ENCODE measurements at regions not wholly inside any gene's neighbourhood (a gene's known extent, or its start where the extent isn't known, plus 50 kb on each side); places are given as distances from the start of the nearest gene placed in this dataset.

DNA sequence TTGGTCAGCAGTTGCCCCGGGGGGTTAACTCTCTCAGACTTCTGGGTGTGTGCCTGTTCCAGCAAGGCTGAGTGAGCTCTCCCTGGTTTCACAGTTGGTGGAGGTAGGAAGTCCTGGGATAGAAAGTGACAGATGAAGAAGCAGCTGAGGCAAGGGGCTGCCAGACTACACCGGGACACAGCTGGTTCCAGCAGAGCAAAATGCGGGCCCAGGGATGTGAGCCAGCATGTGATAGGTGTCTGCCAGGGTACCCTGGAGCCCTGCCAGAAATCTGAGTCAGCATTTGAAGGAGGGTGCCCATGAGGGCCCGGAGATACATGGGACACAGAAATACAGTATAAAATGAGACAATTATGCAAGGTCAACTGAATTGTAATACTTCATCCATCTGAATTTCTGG lies 79.3 kb upstream of the LGALSL start:
- peak in 1 of 2 donors; percentile 25 for DNase-seq (ENCODE audit: extremely low spot score in 2 of 2)

DNA sequence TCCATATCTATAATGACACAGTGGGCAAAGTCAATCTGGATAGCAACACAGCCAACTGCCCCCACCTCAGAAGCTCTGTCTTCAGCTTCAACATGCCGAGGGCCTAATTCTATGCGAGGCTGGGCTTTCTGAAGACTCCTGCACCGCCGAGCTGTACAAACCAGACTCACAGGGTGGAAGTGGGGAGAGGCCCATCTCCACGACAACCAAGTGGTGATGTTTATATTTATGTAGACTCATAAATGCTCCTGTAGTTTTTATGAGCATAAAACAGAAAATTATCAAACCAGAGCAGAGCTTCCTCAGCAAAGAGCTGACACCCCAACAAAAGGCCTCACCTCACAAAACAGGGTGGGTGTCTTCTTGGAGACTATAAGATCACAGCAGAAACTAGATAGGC lies 77.0 kb upstream of the LGALSL start:
- no peaks in the 10 kb centered on the region for H3K4me1 ChIP-seq
- no peak for DNase-seq (ENCODE audit: extremely low spot score in 2 of 2)
- H3K9me3 ChIP-seq: no peaks in the 10 kb centered on the region
- no peaks in the 10 kb centered on the region for H3K36me3 ChIP-seq
- no peak overlapping the region for H3K27ac ChIP-seq
- no peak overlapping the region for H3K4me3 ChIP-seq
- intact Hi-C loops (cut with DNase I): no loop called here
- no peak for TF ChIP-seq POLR2A (IDR thresholded peaks at IDR 0.05)
- no peak for TF ChIP-seq POLR2AphosphoS5 (IDR thresholded peaks at IDR 0.05; ENCODE audit: insufficient read depth in 1 of 2, low read depth in 1 of 2)
- TF ChIP-seq, protein P1, sequence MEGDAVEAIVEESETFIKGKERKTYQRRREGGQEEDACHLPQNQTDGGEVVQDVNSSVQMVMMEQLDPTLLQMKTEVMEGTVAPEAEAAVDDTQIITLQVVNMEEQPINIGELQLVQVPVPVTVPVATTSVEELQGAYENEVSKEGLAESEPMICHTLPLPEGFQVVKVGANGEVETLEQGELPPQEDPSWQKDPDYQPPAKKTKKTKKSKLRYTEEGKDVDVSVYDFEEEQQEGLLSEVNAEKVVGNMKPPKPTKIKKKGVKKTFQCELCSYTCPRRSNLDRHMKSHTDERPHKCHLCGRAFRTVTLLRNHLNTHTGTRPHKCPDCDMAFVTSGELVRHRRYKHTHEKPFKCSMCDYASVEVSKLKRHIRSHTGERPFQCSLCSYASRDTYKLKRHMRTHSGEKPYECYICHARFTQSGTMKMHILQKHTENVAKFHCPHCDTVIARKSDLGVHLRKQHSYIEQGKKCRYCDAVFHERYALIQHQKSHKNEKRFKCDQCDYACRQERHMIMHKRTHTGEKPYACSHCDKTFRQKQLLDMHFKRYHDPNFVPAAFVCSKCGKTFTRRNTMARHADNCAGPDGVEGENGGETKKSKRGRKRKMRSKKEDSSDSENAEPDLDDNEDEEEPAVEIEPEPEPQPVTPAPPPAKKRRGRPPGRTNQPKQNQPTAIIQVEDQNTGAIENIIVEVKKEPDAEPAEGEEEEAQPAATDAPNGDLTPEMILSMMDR (IDR thresholded peaks at IDR 0.05): no peak
- no peaks in the 10 kb centered on the region for H3K27me3 ChIP-seq

More for the DNA sequence above, 79.3 kb upstream of the LGALSL start:
- no peaks in the 10 kb centered on the region for H3K27me3 ChIP-seq
- H3K36me3 ChIP-seq: no peaks in the 10 kb centered on the region
- H3K4me3 ChIP-seq: no peak overlapping the region
- no peaks in the 10 kb centered on the region for H3K4me1 ChIP-seq
- no peak for TF ChIP-seq POLR2AphosphoS5 (IDR thresholded peaks at IDR 0.05; ENCODE audit: insufficient read depth in 1 of 2, low read depth in 1 of 2)
- no peak for TF ChIP-seq POLR2A (IDR thresholded peaks at IDR 0.05)
- TF ChIP-seq, protein P1 (IDR thresholded peaks at IDR 0.05): no peak
- no peak overlapping the region for H3K27ac ChIP-seq
- H3K9me3 ChIP-seq: no peaks in the 10 kb centered on the region
- intact Hi-C loops (cut with DNase I): no loop called here

DNA sequence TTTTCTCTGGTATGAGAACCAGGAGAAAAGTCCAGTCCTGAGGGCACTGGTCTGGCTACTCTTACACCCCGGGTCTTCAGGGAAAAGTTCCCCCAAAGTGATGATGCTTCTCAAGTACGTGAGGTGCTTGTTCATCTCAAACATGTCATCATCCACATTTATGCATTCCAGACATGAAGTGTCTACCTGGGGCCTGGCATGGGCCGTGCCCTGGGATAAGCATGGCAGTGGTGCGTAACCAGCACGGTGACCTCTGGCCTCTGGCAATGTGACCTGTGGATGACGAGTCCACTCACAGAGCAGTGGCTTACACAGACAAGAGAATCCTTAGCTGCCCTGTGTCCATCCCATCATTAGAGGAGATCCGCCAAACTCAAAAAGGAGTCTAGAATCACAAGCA lies 74.8 kb upstream of the LGALSL start:
- Histone ChIP-seq H3K4me1 (no peaks in the 10 kb centered on the region), H3K36me3 (no peaks in the 10 kb centered on the region), H3K4me3 (no peak overlapping the region), H3K27ac (no peak overlapping the region), H3K27me3 (no peaks in the 10 kb centered on the region), H3K9me3 (no peaks in the 10 kb centered on the region)
- peak in 1 of 2 donors; percentile 40 for DNase-seq (ENCODE audit: extremely low spot score in 2 of 2)
- intact Hi-C loops (cut with DNase I): no loop called here
- TF ChIP-seq POLR2AphosphoS5 (IDR thresholded peaks at IDR 0.05; ENCODE audit: insufficient read depth in 1 of 2, low read depth in 1 of 2): no peak
- no peak for TF ChIP-seq POLR2A (IDR thresholded peaks at IDR 0.05)
- TF ChIP-seq, protein P1 (IDR thresholded peaks at IDR 0.05): no peak

- intact Hi-C loops (cut with DNase I): no loop called here
- DNase-seq (ENCODE audit: extremely low spot score in 2 of 2): peak in 1 of 2 donors; percentile 19
- no peaks in the 10 kb centered on the region for H3K4me1 ChIP-seq
- H3K9me3 ChIP-seq: no peaks in the 10 kb centered on the region
- H3K36me3 ChIP-seq: no peaks in the 10 kb centered on the region
- TF ChIP-seq POLR2AphosphoS5 (IDR thresholded peaks at IDR 0.05; ENCODE audit: insufficient read depth in 1 of 2, low read depth in 1 of 2) (no peak), POLR2A (IDR thresholded peaks at IDR 0.05) (no peak)
- TF ChIP-seq, protein P1 (IDR thresholded peaks at IDR 0.05): no peak
- H3K4me3 ChIP-seq: no peak overlapping the region
- H3K27me3 ChIP-seq: no peaks in the 10 kb centered on the region
- H3K27ac ChIP-seq: no peak overlapping the region
These were observed 73.0 kb upstream of the LGALSL start for GRCh38 chr2:64380853-64381527.

DNA sequence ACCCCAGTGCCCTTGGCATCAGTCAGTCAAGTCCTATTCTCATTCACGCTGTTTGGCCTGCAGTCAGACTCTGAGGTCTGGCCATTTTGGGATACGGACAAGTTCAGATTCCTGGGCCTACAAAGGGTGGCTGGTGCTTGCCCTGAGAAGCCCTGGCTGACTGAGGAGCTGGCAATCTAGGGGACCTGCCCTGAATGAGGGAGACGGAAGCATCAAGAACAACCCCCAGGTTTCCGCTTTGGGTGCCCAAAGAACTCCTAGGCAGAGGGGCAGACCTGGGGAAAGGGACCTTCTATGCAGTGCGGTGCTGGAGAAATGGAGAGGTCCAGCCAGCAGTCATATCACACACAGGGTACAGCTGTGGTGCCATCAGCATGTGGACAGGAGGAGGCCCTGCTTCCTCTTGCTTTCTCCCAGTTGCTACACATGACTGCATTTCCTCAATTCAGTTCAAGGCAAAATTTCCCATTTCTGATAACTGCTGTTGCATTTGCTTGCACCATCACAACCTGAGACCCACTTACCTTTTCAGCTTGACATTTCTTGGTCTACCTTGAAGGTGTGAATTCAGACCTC lies 70.9 kb upstream of the LGALSL start:
- TF ChIP-seq, protein P1 (IDR thresholded peaks at IDR 0.05): no peak
- TF ChIP-seq POLR2A (IDR thresholded peaks at IDR 0.05) (no peak), POLR2AphosphoS5 (IDR thresholded peaks at IDR 0.05; ENCODE audit: insufficient read depth in 1 of 2, low read depth in 1 of 2) (no peak)
- Histone ChIP-seq H3K27ac (no peak overlapping the region), H3K4me1 (no peaks in the 10 kb centered on the region), H3K4me3 (no peak overlapping the region), H3K9me3 (no peaks in the 10 kb centered on the region), H3K27me3 (no peaks in the 10 kb centered on the region), H3K36me3 (no peaks in the 10 kb centered on the region)
- peak; percentile 40 to 64 for DNase-seq (ENCODE audit: extremely low spot score in 2 of 2)
- intact Hi-C loops (cut with DNase I): no loop called here
